HT-29 (cell line): ENCODE measurements at regions not wholly inside any gene's neighbourhood (a gene's known extent, or its start where the extent isn't known, plus 50 kb on each side); places are given as distances from the start of the nearest gene placed in this dataset.
"Not testable (repeated sequence)": the region's sequence is repeated elsewhere in the genome, so short reads cannot be mapped to it uniquely, and the experiment has no call there.

Experiments used
- DNase-seq: peaks from one replicate; pipeline ENCODE4 v3.0.0-alpha.2; 2015; ENCODE audit warnings: low spot score

- no peak for DNase-seq
Measured at GRCh38 chr6:30832864-30833263, 51.5 kb upstream of the DDR1 start.

- DNase-seq, result no peak
Measured at GRCh38 chr6:30830438-30830837, 53.9 kb upstream of the DDR1 start.

GRCh38 chr6:30829639-30830255 lies 54.6 kb upstream of the DDR1 start:
- no peak for DNase-seq

- no peak for DNase-seq
Measured at GRCh38 chr6:30829033-30829432, 55.3 kb upstream of the DDR1 start.

GRCh38 chr6:30828027-30828962 lies 56.0 kb upstream of the DDR1 start:
- peak; percentile 89 for DNase-seq

- peak; percentile 57 for DNase-seq
Measured at GRCh38 chr6:30826961-30827342, 57.4 kb upstream of the DDR1 start.

GRCh38 chr6:30824698-30825097 lies 59.6 kb upstream of the DDR1 start:
- no peak for DNase-seq

GRCh38 chr6:30823534-30823865 lies 60.8 kb upstream of the DDR1 start:
- DNase-seq, result no peak

GRCh38 chr6:30821862-30822784 lies 62.2 kb upstream of the DDR1 start:
- peak; percentile 74 for DNase-seq

GRCh38 chr6:30820193-30820592 lies 64.1 kb upstream of the DDR1 start:
- peak; percentile 80 for DNase-seq

GRCh38 chr6:30819297-30819917 lies 64.9 kb upstream of the DDR1 start:
- no peak for DNase-seq

GRCh38 chr6:30818391-30818841 lies 65.9 kb upstream of the DDR1 start:
- DNase-seq, result peak; percentile 30

GRCh38 chr6:30816791-30817739 lies 67.3 kb upstream of the DDR1 start:
- no peak for DNase-seq

GRCh38 chr6:30816296-30816695 lies 68.0 kb upstream of the DDR1 start:
- not testable (repeated sequence) for DNase-seq

- DNase-seq, result not testable (repeated sequence)
Measured at GRCh38 chr6:30815041-30815742, 69.1 kb upstream of the DDR1 start.

- DNase-seq, result peak; percentile 77
Measured at GRCh38 chr6:30814146-30815040, 69.9 kb upstream of the DDR1 start.

- peak; percentile 27 for DNase-seq
Measured at GRCh38 chr6:30813631-30814145, 69.3 kb upstream of the IER3 start.

- peak; percentile 47 for DNase-seq
Measured at GRCh38 chr6:30810813-30811339, 66.5 kb upstream of the IER3 start.
